Right ventricle myocardium inferior (tissue), 1 donor: ENCODE measurements at regions not wholly inside any gene's neighbourhood (a gene's known extent, or its start where the extent isn't known, plus 50 kb on each side); places are given as distances from the start of the nearest gene placed in this dataset.
"Not testable (repeated sequence)": the region's sequence is repeated elsewhere in the genome, so short reads cannot be mapped to it uniquely, and the experiment has no call there.

Source experiments
- ATAC-seq: fragments of 200-7000 bp; cut with Tn5 transposase; one replicate; pipeline ENCODE4 v1.9.1; 2020; ENCODE audit warnings: mild to moderate bottlenecking, moderate library complexity
- DNase-seq: peaks from one replicate; pipeline ENCODE4 v3.0.0; 2021; ENCODE audit errors: missing footprints
- intact Hi-C: fragments of 100-400 bp; cut with DNase I; formaldehyde crosslinking; loops from one replicate; pipeline ENCODE4 v1.11.0; 2022
- donor health status: DM: no; HTN: yes; CAD: no; lungs with severe emphysema.

- intact Hi-C loops, result loop anchor here (5.0 to 10.0 kb wide), 2 partner anchors 326 to 539 kb away; no protein-coding TSS in a partner anchor
Observed at GRCh38 chr10:80921032-80921431, 383.3 kb downstream of the SH2D4B start.

GRCh38 chr10:80924063-80924952 lies 386.6 kb downstream of the SH2D4B start:
- intact Hi-C loops, result loop anchor here (1.0 to 10.0 kb wide), 3 partner anchors 224 to 542 kb away; no protein-coding TSS in a partner anchor

More at GRCh38 chr10:80921032-80921431, 383.3 kb downstream of the SH2D4B start:
- no peak for ATAC-seq
- DNase-seq, result no peak

GRCh38 chr10:80927419-80928078 lies 389.8 kb downstream of the SH2D4B start:
- ATAC-seq (no peak), DNase-seq (no peak)
- intact Hi-C loops, result loop anchor here (5.0 to 10.0 kb wide), 2 partner anchors 333 to 475 kb away; partner anchors contain the start of gene TSPAN14

More at GRCh38 chr10:80924063-80924952, 386.6 kb downstream of the SH2D4B start:
- ATAC-seq (no peak), DNase-seq (no peak)

GRCh38 chr10:80938903-80939302 lies 401.2 kb downstream of the SH2D4B start:
- intact Hi-C loops, result no loop called here
- DNase-seq, result no peak
- no peak for ATAC-seq

- intact Hi-C loops, result no loop called here
- DNase-seq (no peak), ATAC-seq (peak; percentile 50)
Observed at GRCh38 chr10:80945264-80945880, 407.7 kb downstream of the SH2D4B start.

GRCh38 chr10:80946073-80946472 lies 408.4 kb downstream of the SH2D4B start:
- intact Hi-C loops, result no loop called here
- no peak for DNase-seq
- ATAC-seq, result no peak

- intact Hi-C loops, result no loop called here
- DNase-seq (no peak), ATAC-seq (no peak)
Observed at GRCh38 chr10:80946957-80947726, 409.4 kb downstream of the SH2D4B start.

- DNase-seq (no peak), ATAC-seq (no peak)
- intact Hi-C loops, result no loop called here
Observed at GRCh38 chr10:80949785-80950184, 412.1 kb downstream of the SH2D4B start.

GRCh38 chr10:80952436-80952835 lies 414.7 kb downstream of the SH2D4B start:
- DNase-seq (no peak), ATAC-seq (no peak)
- intact Hi-C loops, result no loop called here

- ATAC-seq, result no peak
- intact Hi-C loops, result no loop called here
- no peak for DNase-seq
Observed at GRCh38 chr10:80957161-80957560, 419.5 kb downstream of the SH2D4B start.

GRCh38 chr10:80964179-80964578 lies 426.5 kb downstream of the SH2D4B start:
- DNase-seq, result no peak
- no peak for ATAC-seq
- intact Hi-C loops, result no loop called here

GRCh38 chr10:80964955-80965614 lies 427.4 kb downstream of the SH2D4B start:
- DNase-seq (no peak), ATAC-seq (no peak)
- intact Hi-C loops, result no loop called here

GRCh38 chr10:80966326-80966986 lies 428.8 kb downstream of the SH2D4B start:
- intact Hi-C loops, result no loop called here
- ATAC-seq (no peak), DNase-seq (no peak)

GRCh38 chr10:80967357-80967756 lies 429.7 kb downstream of the SH2D4B start:
- ATAC-seq, DNase-seq, intact Hi-C loops: not testable (repeated sequence)

GRCh38 chr10:80968903-80969302 lies 431.2 kb downstream of the SH2D4B start:
- intact Hi-C loops, result no loop called here
- no peak for ATAC-seq

GRCh38 chr10:80971461-80971860 lies 433.8 kb downstream of the SH2D4B start:
- ATAC-seq (no peak), DNase-seq (no peak)
- intact Hi-C loops, result no loop called here

More at GRCh38 chr10:80968903-80969302, 431.2 kb downstream of the SH2D4B start:
- DNase-seq, result no peak

- ATAC-seq (no peak), DNase-seq (no peak)
- intact Hi-C loops, result no loop called here
Observed at GRCh38 chr10:80976658-80977057, 439.0 kb downstream of the SH2D4B start.

- DNase-seq, result no peak
- intact Hi-C loops, result no loop called here
- no peak for ATAC-seq
Observed at GRCh38 chr10:80985102-80985501, 447.4 kb downstream of the SH2D4B start.
